HCT116 (cell line): ENCODE measurements at regions not wholly inside any gene's neighbourhood (a gene's known extent, or its start where the extent isn't known, plus 50 kb on each side); places are given as distances from the start of the nearest gene placed in this dataset.

Experiments
- ATAC-seq: fragments of 200-7000 bp; cut with Tn5 transposase; 2 replicates; pipeline ENCODE4 v1.9.1; 2020; ENCODE audit warnings: mild to moderate bottlenecking, moderate library complexity
- BruUV-seq: library from RNA; stranded (reverse); fragments of 400-500 nt; replicated peaks from 2 replicates; lab custom pipeline; 2021; lab: Mats Ljungman, UMichigan
- CTCF ChIA-PET: fragments of 300-600 bp; sonication (Branson Sonifier 250); formaldehyde crosslinking; loops from one replicate; lab custom pipeline; 2021; ENCODE audit warnings: antibody characterized with exemption; lab: Charles Lee
- POLR2A ChIA-PET: fragments of 300-600, 350-600 bp; sonication (Branson Sonifier 250); formaldehyde crosslinking; loops from one replicate; lab custom pipeline; 2021; ENCODE audit warnings: antibody characterized with exemption; lab: Charles Lee
- RAD21 ChIA-PET, 2 experiments: fragments of 300-600 bp; sonication (Branson Sonifier 250); formaldehyde crosslinking; loops; one replicate each; lab custom pipeline; 2023; ENCODE audit warnings: low total read pairs in 2 of 2; ENCODE audit not compliant: uncharacterized antibody in 2 of 2, unreplicated experiment in 2 of 2, low non-redundant PET in 1 of 2; lab: Charles Lee
- DNase-seq: peaks from one replicate; pipeline ENCODE4 v3.0.0-alpha.2; 2010; ENCODE audit warnings: low read depth, low spot score
- H2AFZ ChIP-seq: fragments of 200-600 bp; shearing (Covaris generic), sonication (generic); 2 replicates; pipeline ENCODE4 v1.6.1; 2017; ENCODE audit warnings: low read depth, mixed run types, mixed read lengths, antibody characterized with exemption, low read length; ENCODE audit not compliant: poor library complexity, severe bottlenecking
- H3K27ac ChIP-seq: 2 replicates; pipeline ENCODE4 v1.5.1; 2012; ENCODE audit warnings: low read depth, low read length
- H3K27me3 ChIP-seq: fragments of 200-600 bp; sonication (generic); 2 replicates; pipeline ENCODE4 v1.6.1; 2016; ENCODE audit warnings: mixed run types, low read length, mixed read lengths; ENCODE audit not compliant: insufficient read depth
- H3K36me3 ChIP-seq, 2 experiments: fragments of 200-500 bp in 1 of 2; fragments of 200-600 bp in 1 of 2; sonication (Bioruptor generic) in 1 of 2; sonication (generic) in 1 of 2; 2 replicates each; pipeline versions ENCODE4 v1.5.1 to v1.6.1; 2014 to 2016; ENCODE audit warnings: low read length in 2 of 2, inconsistent platforms in 1 of 2, mixed read lengths in 1 of 2, mixed run types in 1 of 2; ENCODE audit not compliant: insufficient read depth in 2 of 2, control insufficient read depth in 1 of 2
- H3K4me1 ChIP-seq, 2 experiments: fragments of 200-600 bp in 1 of 2; sonication (generic) in 1 of 2; 2 replicates each; pipeline versions ENCODE4 v1.5.1 to v1.6.1; 2012 to 2017; ENCODE audit warnings: low read length in 2 of 2, inconsistent platforms in 1 of 2, mild to moderate bottlenecking in 1 of 2, mixed read lengths in 1 of 2, mixed run types in 1 of 2, moderate library complexity in 1 of 2; ENCODE audit not compliant: insufficient read depth in 2 of 2, control insufficient read depth in 1 of 2
- H3K4me2 ChIP-seq: fragments of 200-600 bp; sonication (generic); 2 replicates; pipeline ENCODE4 v1.6.1; 2017; ENCODE audit warnings: mixed run types, low read length, mixed read lengths
- H3K4me3 ChIP-seq, 2 experiments: fragments of 200-600 bp in 1 of 2; sonication (generic) in 1 of 2; replicated peaks in 1 of 2; 2 replicates each; pipeline ENCODE4 v1.5.1; 2011 to 2016; ENCODE audit warnings: low read length in 2 of 2, control low read depth in 1 of 2, low read depth in 1 of 2, mild to moderate bottlenecking in 1 of 2, mixed read lengths in 1 of 2, mixed run types in 1 of 2
- H3K79me2 ChIP-seq: fragments of 200-600 bp; sonication (generic); 2 replicates; pipeline ENCODE4 v1.6.1; 2017; ENCODE audit warnings: mild to moderate bottlenecking, mixed run types, low read length, moderate library complexity, mixed read lengths; ENCODE audit not compliant: insufficient read depth
- H3K9ac ChIP-seq: fragments of 200-600 bp; sonication (generic); 2 replicates; pipeline ENCODE4 v1.6.1; 2016; ENCODE audit warnings: low read length, mixed read lengths
- H3K9me2 ChIP-seq: fragments of 200-600 bp; sonication (generic), shearing (Covaris generic); 2 replicates; pipeline ENCODE4 v1.6.1; 2017; ENCODE audit warnings: mixed run types, mild to moderate bottlenecking, moderate library complexity; ENCODE audit not compliant: insufficient read depth
- H3K9me3 ChIP-seq, 2 experiments: fragments of 200-500 bp in 1 of 2; fragments of 200-600 bp in 1 of 2; sonication (Bioruptor generic) in 1 of 2; sonication (generic) in 1 of 2; 2 replicates each; pipeline ENCODE4 v1.6.1; 2014 to 2017; ENCODE audit warnings: low read length in 2 of 2, mixed read lengths in 2 of 2, inconsistent platforms in 1 of 2, low read depth in 1 of 2, mild to moderate bottlenecking in 1 of 2, mixed run types in 1 of 2, moderate library complexity in 1 of 2; ENCODE audit not compliant: control insufficient read depth in 1 of 2, insufficient read depth in 1 of 2
- H4K20me1 ChIP-seq: fragments of 200-600 bp; sonication (generic), shearing (Covaris generic); 2 replicates; pipeline ENCODE4 v1.6.1; 2017; ENCODE audit warnings: mixed run types, mild to moderate bottlenecking, moderate library complexity; ENCODE audit not compliant: insufficient read depth
- CBX3 ChIP-seq: IDR thresholded peaks from 2 replicates; pipeline ENCODE4 v1.6.1; 2012; ENCODE audit warnings: low read depth
- ELF1 ChIP-seq: IDR thresholded peaks from 2 replicates; pipeline ENCODE4 v1.6.1; 2012; ENCODE audit warnings: low read depth, borderline replicate concordance
- EZH2 ChIP-seq: fragments of 200-600 bp; sonication (generic); IDR thresholded peaks from 2 replicates; pipeline ENCODE4 v1.6.1; 2017; ENCODE audit warnings: antibody characterized with exemption, mixed run types
- EZH2phosphoT487 ChIP-seq: fragments of 200-600 bp; IDR thresholded peaks from 2 replicates; pipeline ENCODE4 v1.6.1; 2018; ENCODE audit warnings: antibody characterized with exemption, borderline replicate concordance
- FOSL1 ChIP-seq: IDR thresholded peaks from 2 replicates; pipeline ENCODE4 v1.6.1; 2012; ENCODE audit warnings: low read depth
- JUND ChIP-seq: IDR thresholded peaks from 2 replicates; pipeline ENCODE4 v1.6.1; 2012
- SP1 ChIP-seq: IDR thresholded peaks from 2 replicates; pipeline ENCODE4 v1.6.1; 2012; ENCODE audit warnings: low read depth
- SRF ChIP-seq: IDR thresholded peaks from 2 replicates; pipeline ENCODE4 v1.6.1; 2012; ENCODE audit warnings: low read depth
- TCF7L2 ChIP-seq: IDR thresholded peaks from 2 replicates; pipeline ENCODE4 v1.7.0; 2011; ENCODE audit warnings: borderline replicate concordance, inconsistent platforms; ENCODE audit not compliant: insufficient read depth, insufficient read length; ENCODE audit errors: extremely low read depth
- ZBTB33 ChIP-seq: IDR thresholded peaks from 2 replicates; pipeline ENCODE4 v1.6.1; 2011; ENCODE audit warnings: mild to moderate bottlenecking, low read length, moderate library complexity; ENCODE audit not compliant: insufficient replicate concordance; ENCODE audit errors: extremely low read depth
- ZFX ChIP-seq: fragments of 450-650 bp; IDR thresholded peaks from 2 replicates; pipeline ENCODE4 v1.6.1; 2017
- ZNF274 ChIP-seq: fragments of 200-500 bp; sonication (Bioruptor generic); IDR thresholded peaks from 2 replicates; pipeline ENCODE4 v1.6.1; 2014; ENCODE audit warnings: mild to moderate bottlenecking, low read depth, low read length, inconsistent platforms
- intact Hi-C: fragments of 100-400 bp; cut with micrococcal nuclease; formaldehyde crosslinking; loops from 2 replicates; pipeline ENCODE4 v1.10.0; 2022
- TF ChIP-seq, protein P1 (sequence below), 3 experiments: fragments of 200-600 bp in 1 of 3; sonication (generic) in 1 of 3; IDR thresholded peaks in 2 of 3; conservative IDR thresholded peaks in 1 of 3; 2 replicates each; pipeline ENCODE4 v1.5.1; 2012 to 2017; ENCODE audit warnings: low read depth in 2 of 3, low read length in 2 of 3, antibody characterized with exemption in 1 of 3, borderline replicate concordance in 1 of 3, control low read depth in 1 of 3, mild to moderate bottlenecking in 1 of 3, mixed read lengths in 1 of 3, mixed run types in 1 of 3, moderate library complexity in 1 of 3; ENCODE audit not compliant: insufficient read depth in 1 of 3
- TF ChIP-seq, protein P2 (sequence below): IDR thresholded peaks from 2 replicates; pipeline ENCODE4 v1.6.1; 2012; ENCODE audit warnings: low read depth

GRCh38 chr2:187171318-187171717 lies 276.7 kb downstream of the CALCRL start:
- ATAC-seq (no peak), DNase-seq (no peak)
- no peaks in the 10 kb centered on the region for H3K79me2 ChIP-seq
- no peaks in the 10 kb centered on the region for H4K20me1 ChIP-seq
- no peaks in the 10 kb centered on the region for H3K9me2 ChIP-seq
- H3K36me3 ChIP-seq: no peaks in the 10 kb centered on the region
- H3K9me3 ChIP-seq: no peaks in the 10 kb centered on the region
- no peak overlapping the region for H3K4me3 ChIP-seq
- H3K4me1 ChIP-seq: no peaks in the 10 kb centered on the region
- no peaks in the 10 kb centered on the region for H3K27me3 ChIP-seq
- no TSS peak for BruUV-seq
- H3K9ac ChIP-seq: no peak overlapping the region
- H3K27ac ChIP-seq: no peak overlapping the region
- CTCF ChIA-PET: no interaction called here
- no peak overlapping the region for H2AFZ ChIP-seq
- RAD21 ChIA-PET: no interaction called here
- no peak for TF ChIP-seq ZNF274
- TF ChIP-seq EZH2phosphoT487: no peak
- no peak for TF ChIP-seq EZH2
- no peak for TF ChIP-seq SP1
- TF ChIP-seq, all 23 proteins: peak for 0
- H3K4me2 ChIP-seq: no peak overlapping the region
- POLR2A ChIA-PET: no interaction called here
- intact Hi-C loops: no loop called here

DNA sequence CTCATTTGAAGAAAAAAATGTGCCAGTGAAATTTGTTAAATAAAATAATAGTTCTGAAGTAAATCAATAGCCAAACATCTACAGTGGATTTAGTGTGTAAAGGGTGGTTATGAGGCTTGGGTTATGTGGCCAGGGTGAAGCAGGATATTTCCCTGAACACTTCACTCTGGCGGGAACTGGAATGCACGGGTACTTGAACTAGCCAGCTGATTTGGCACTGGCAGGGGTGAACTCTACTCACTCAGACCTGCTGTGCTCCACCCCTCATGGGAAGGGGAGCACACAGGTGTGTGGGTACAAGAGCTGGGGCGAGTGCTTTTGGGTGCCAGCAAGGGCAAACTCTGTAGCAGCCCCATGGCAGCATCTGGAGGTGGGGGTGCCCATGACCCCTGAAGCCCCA lies 278.2 kb downstream of the CALCRL start:
- POLR2A ChIA-PET: no interaction called here
- H3K79me2 ChIP-seq: no peaks in the 10 kb centered on the region
- no peak overlapping the region for H3K9ac ChIP-seq
- no peak overlapping the region for H3K4me3 ChIP-seq
- intact Hi-C loops: no loop called here
- H3K4me2 ChIP-seq: no peak overlapping the region
- H3K9me3 ChIP-seq: no peaks in the 10 kb centered on the region
- no peak overlapping the region for H2AFZ ChIP-seq
- H3K36me3 ChIP-seq: no peaks in the 10 kb centered on the region
- CTCF ChIA-PET: no interaction called here
- RAD21 ChIA-PET: no interaction called here
- no peak overlapping the region for H3K27ac ChIP-seq
- H3K4me1 ChIP-seq: no peaks in the 10 kb centered on the region
- H3K9me2 ChIP-seq: no peaks in the 10 kb centered on the region
- ATAC-seq: no peak
- no TSS peak for BruUV-seq
- no peaks in the 10 kb centered on the region for H3K27me3 ChIP-seq
- H4K20me1 ChIP-seq: no peaks in the 10 kb centered on the region
- no peak for DNase-seq
- TF ChIP-seq ZBTB33 (no peak), EZH2 (no peak), SRF (no peak), ZNF274 (no peak), EZH2phosphoT487 (no peak), ELF1 (no peak), TCF7L2 (no peak), ZFX (no peak), JUND (no peak), CBX3 (no peak), FOSL1 (no peak)
- TF ChIP-seq, protein P1, sequence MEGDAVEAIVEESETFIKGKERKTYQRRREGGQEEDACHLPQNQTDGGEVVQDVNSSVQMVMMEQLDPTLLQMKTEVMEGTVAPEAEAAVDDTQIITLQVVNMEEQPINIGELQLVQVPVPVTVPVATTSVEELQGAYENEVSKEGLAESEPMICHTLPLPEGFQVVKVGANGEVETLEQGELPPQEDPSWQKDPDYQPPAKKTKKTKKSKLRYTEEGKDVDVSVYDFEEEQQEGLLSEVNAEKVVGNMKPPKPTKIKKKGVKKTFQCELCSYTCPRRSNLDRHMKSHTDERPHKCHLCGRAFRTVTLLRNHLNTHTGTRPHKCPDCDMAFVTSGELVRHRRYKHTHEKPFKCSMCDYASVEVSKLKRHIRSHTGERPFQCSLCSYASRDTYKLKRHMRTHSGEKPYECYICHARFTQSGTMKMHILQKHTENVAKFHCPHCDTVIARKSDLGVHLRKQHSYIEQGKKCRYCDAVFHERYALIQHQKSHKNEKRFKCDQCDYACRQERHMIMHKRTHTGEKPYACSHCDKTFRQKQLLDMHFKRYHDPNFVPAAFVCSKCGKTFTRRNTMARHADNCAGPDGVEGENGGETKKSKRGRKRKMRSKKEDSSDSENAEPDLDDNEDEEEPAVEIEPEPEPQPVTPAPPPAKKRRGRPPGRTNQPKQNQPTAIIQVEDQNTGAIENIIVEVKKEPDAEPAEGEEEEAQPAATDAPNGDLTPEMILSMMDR (IDR thresholded peaks at IDR 0.05 in 2 of 3, conservative IDR thresholded peaks at IDR 0.05 in 1 of 3; ENCODE audit: borderline replicate concordance in 1 of 3, insufficient read depth in 1 of 3, low read depth in 2 of 3, low read length in 2 of 3): no peak
- TF ChIP-seq, protein P2, sequence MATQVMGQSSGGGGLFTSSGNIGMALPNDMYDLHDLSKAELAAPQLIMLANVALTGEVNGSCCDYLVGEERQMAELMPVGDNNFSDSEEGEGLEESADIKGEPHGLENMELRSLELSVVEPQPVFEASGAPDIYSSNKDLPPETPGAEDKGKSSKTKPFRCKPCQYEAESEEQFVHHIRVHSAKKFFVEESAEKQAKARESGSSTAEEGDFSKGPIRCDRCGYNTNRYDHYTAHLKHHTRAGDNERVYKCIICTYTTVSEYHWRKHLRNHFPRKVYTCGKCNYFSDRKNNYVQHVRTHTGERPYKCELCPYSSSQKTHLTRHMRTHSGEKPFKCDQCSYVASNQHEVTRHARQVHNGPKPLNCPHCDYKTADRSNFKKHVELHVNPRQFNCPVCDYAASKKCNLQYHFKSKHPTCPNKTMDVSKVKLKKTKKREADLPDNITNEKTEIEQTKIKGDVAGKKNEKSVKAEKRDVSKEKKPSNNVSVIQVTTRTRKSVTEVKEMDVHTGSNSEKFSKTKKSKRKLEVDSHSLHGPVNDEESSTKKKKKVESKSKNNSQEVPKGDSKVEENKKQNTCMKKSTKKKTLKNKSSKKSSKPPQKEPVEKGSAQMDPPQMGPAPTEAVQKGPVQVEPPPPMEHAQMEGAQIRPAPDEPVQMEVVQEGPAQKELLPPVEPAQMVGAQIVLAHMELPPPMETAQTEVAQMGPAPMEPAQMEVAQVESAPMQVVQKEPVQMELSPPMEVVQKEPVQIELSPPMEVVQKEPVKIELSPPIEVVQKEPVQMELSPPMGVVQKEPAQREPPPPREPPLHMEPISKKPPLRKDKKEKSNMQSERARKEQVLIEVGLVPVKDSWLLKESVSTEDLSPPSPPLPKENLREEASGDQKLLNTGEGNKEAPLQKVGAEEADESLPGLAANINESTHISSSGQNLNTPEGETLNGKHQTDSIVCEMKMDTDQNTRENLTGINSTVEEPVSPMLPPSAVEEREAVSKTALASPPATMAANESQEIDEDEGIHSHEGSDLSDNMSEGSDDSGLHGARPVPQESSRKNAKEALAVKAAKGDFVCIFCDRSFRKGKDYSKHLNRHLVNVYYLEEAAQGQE: no peak
